H1 (cell line): ENCODE measurements at regions not wholly inside any gene's neighbourhood (a gene's known extent, or its start where the extent isn't known, plus 50 kb on each side); places are given as distances from the start of the nearest gene placed in this dataset.

Experiments
- CTCF ChIA-PET: fragments of 300-600 bp; sonication (Branson Sonifier 250); formaldehyde crosslinking; loops from one replicate; lab custom pipeline; 2021; ENCODE audit not compliant: partially characterized antibody; lab: Charles Lee
- POLR2A ChIA-PET: fragments of 300-600 bp; sonication (Branson Sonifier 250); formaldehyde crosslinking; loops from one replicate; lab custom pipeline; 2021; ENCODE audit warnings: inconsistent platforms; ENCODE audit not compliant: partially characterized antibody; lab: Charles Lee
- DNase-seq, 2 experiments: peaks; one replicate each; pipeline versions ENCODE4 v3.0.0 to v3.0.0-alpha.2; 2010 to 2022; ENCODE audit warnings: low spot score in 2 of 2, low read depth in 1 of 2, mixed read lengths in 1 of 2
- FAIRE-seq: peaks from 2 replicates; lab custom pipeline; 2011; peaks lifted over from hg19 to GRCh38; lab: Jason Lieb, UNC
- H2AFZ ChIP-seq: 2 replicates; pipeline ENCODE4 v1.8.1; 2012; ENCODE audit warnings: low read length, inconsistent platforms
- H2AK5ac ChIP-seq: 2 replicates; pipeline ENCODE4 v1.6.1; 2013; ENCODE audit warnings: low read depth, low read length
- H2BK120ac ChIP-seq: replicated peaks from 2 replicates; pipeline ENCODE3; 2013; ENCODE audit warnings: low read depth, low read length, inconsistent platforms
- H2BK12ac ChIP-seq: 2 replicates; pipeline ENCODE4 v1.6.1; 2013; ENCODE audit warnings: low read depth, low read length
- H2BK15ac ChIP-seq: 2 replicates; pipeline ENCODE4 v1.6.1; 2013; ENCODE audit warnings: low read length
- H2BK20ac ChIP-seq: 2 replicates; pipeline ENCODE4 v1.6.1; 2013; ENCODE audit warnings: low read length
- H2BK5ac ChIP-seq: 2 replicates; pipeline ENCODE4 v1.6.1; 2013; ENCODE audit warnings: low read depth, low read length
- H3K14ac ChIP-seq: 2 replicates; pipeline ENCODE4 v1.6.1; 2013; ENCODE audit warnings: inconsistent platforms; ENCODE audit not compliant: insufficient read length
- H3K18ac ChIP-seq: 2 replicates; pipeline ENCODE4 v1.6.1; 2013; ENCODE audit warnings: low read length; ENCODE audit errors: extremely low read depth
- H3K23ac ChIP-seq: 2 replicates; pipeline ENCODE4 v1.6.1; 2013; ENCODE audit warnings: inconsistent platforms; ENCODE audit not compliant: insufficient read length
- H3K23me2 ChIP-seq: 2 replicates; pipeline ENCODE4 v1.6.1; 2013; ENCODE audit warnings: low read depth, low read length
- H3K27ac ChIP-seq: 2 replicates; pipeline ENCODE4 v1.6.1; 2011; ENCODE audit warnings: low read depth, low read length, inconsistent platforms
- H3K27me3 ChIP-seq, 4 experiments: replicated peaks in 1 of 4; 1 replicate in 1 of 4; 2 replicates in 3 of 4; pipeline versions ENCODE4 v1.6.1 to v1.8.1; 2011 to 2013; ENCODE audit warnings: low read length in 3 of 4, mild to moderate bottlenecking in 3 of 4, inconsistent platforms in 2 of 4, mixed read lengths in 2 of 4, moderate library complexity in 1 of 4; ENCODE audit not compliant: control insufficient read depth in 3 of 4, insufficient read depth in 3 of 4; ENCODE audit errors: extremely low read depth in 1 of 4
- H3K36me3 ChIP-seq, 4 experiments: 2 replicates each; pipeline versions ENCODE4 v1.6.1 to v1.8.1; 2011 to 2013; ENCODE audit warnings: mild to moderate bottlenecking in 4 of 4, low read length in 3 of 4, moderate library complexity in 2 of 4, control low read depth in 1 of 4, inconsistent platforms in 1 of 4; ENCODE audit not compliant: insufficient read depth in 4 of 4, control insufficient read depth in 2 of 4
- H3K4ac ChIP-seq: replicated peaks from 2 replicates; pipeline ENCODE3; 2013; ENCODE audit warnings: low read length, low read depth, mixed read lengths, inconsistent platforms; ENCODE audit not compliant: insufficient read length
- H3K4me1 ChIP-seq, 4 experiments: replicated peaks in 1 of 4; 1 replicate in 1 of 4; 2 replicates in 3 of 4; pipeline versions ENCODE4 v1.6.1 to v1.8.1; 2011 to 2013; ENCODE audit warnings: low read length in 3 of 4, inconsistent platforms in 2 of 4, mixed read lengths in 1 of 4; ENCODE audit not compliant: insufficient read depth in 4 of 4, control insufficient read depth in 3 of 4
- H3K4me2 ChIP-seq, 2 experiments: 2 replicates each; pipeline versions ENCODE4 v1.6.1 to v1.8.1; 2011 to 2013; ENCODE audit warnings: low read depth in 2 of 2, low read length in 2 of 2, control low read depth in 1 of 2, inconsistent platforms in 1 of 2, mild to moderate bottlenecking in 1 of 2; ENCODE audit not compliant: insufficient read depth in 1 of 2
- H3K4me3 ChIP-seq, 4 experiments: fragments of 200-600, 300-600 bp in 1 of 4; sonication (generic), shearing (Covaris generic), sonication (Bioruptor Twin) in 1 of 4; 2 replicates each; pipeline versions ENCODE4 v1.5.1 to v1.8.1; 2011 to 2016; ENCODE audit warnings: low read length in 4 of 4, low read depth in 3 of 4, control low read depth in 2 of 4, inconsistent platforms in 2 of 4, mild to moderate bottlenecking in 2 of 4, mixed read lengths in 1 of 4, moderate library complexity in 1 of 4; ENCODE audit not compliant: insufficient read depth in 2 of 4; ENCODE audit errors: extremely low read depth in 1 of 4
- H3K56ac ChIP-seq: replicated peaks from 2 replicates; pipeline ENCODE3; 2013; ENCODE audit warnings: low read depth, mild to moderate bottlenecking, mixed read lengths, low read length, inconsistent platforms; ENCODE audit not compliant: insufficient read length
- H3K79me1 ChIP-seq: 2 replicates; pipeline ENCODE4 v1.6.1; 2013; ENCODE audit warnings: low read depth, low read length, control low read depth
- H3K79me2 ChIP-seq, 2 experiments: 2 replicates each; pipeline versions ENCODE4 v1.6.1 to v1.8.1; 2012 to 2013; ENCODE audit warnings: low read length in 2 of 2, mild to moderate bottlenecking in 2 of 2, inconsistent platforms in 1 of 2; ENCODE audit not compliant: insufficient read depth in 2 of 2, control insufficient read depth in 1 of 2
- H3K9ac ChIP-seq, 4 experiments: replicated peaks in 1 of 4; 1 replicate in 1 of 4; 2 replicates in 3 of 4; pipeline versions ENCODE4 v1.6.1 to v1.8.1; 2011 to 2013; ENCODE audit warnings: low read depth in 3 of 4, low read length in 3 of 4, control low read depth in 2 of 4, mild to moderate bottlenecking in 2 of 4, moderate library complexity in 2 of 4, inconsistent platforms in 1 of 4; ENCODE audit errors: extremely low read depth in 1 of 4
- H3K9me3 ChIP-seq, 2 experiments: 2 replicates each; pipeline versions ENCODE4 v1.6.1 to v1.8.1; 2012 to 2013; ENCODE audit warnings: mild to moderate bottlenecking in 2 of 2, moderate library complexity in 2 of 2, control low read depth in 1 of 2, inconsistent platforms in 1 of 2, low read depth in 1 of 2, low read length in 1 of 2, mixed read lengths in 1 of 2; ENCODE audit not compliant: insufficient read depth in 2 of 2
- H4K20me1 ChIP-seq, 2 experiments: replicated peaks in 1 of 2; 2 replicates each; pipeline versions ENCODE3 to v1.8.1; 2011 to 2013; ENCODE audit warnings: inconsistent platforms in 2 of 2, low read length in 2 of 2, mild to moderate bottlenecking in 1 of 2; ENCODE audit not compliant: insufficient read depth in 2 of 2, control insufficient read depth in 1 of 2
- H4K5ac ChIP-seq: 2 replicates; pipeline ENCODE4 v1.6.1; 2013; ENCODE audit warnings: low read length, low read depth, mixed read lengths, inconsistent platforms; ENCODE audit not compliant: insufficient read length
- H4K8ac ChIP-seq: 2 replicates; pipeline ENCODE4 v1.8.0; 2013; ENCODE audit warnings: mild to moderate bottlenecking, moderate library complexity, low read length, inconsistent platforms; ENCODE audit not compliant: insufficient read depth; ENCODE audit errors: extremely low read depth
- H4K91ac ChIP-seq: replicated peaks from 2 replicates; pipeline ENCODE3; 2013; ENCODE audit warnings: low read length, mixed read lengths, inconsistent platforms; ENCODE audit not compliant: insufficient read length
- PHF8 ChIP-seq: fragments of 200-600 bp; sonication (generic); conservative IDR thresholded peaks from 2 replicates; pipeline ENCODE4 v1.7.1; 2012; ENCODE audit warnings: low read depth, mild to moderate bottlenecking, inconsistent platforms, low read length, moderate library complexity
- TAF1 ChIP-seq: IDR thresholded peaks from 2 replicates; pipeline ENCODE4 v1.6.1; 2011; ENCODE audit warnings: mild to moderate bottlenecking, low read depth, low read length
- WGBS, 2 experiments: shearing (Covaris generic) in 1 of 2; methylation state at CpG; one replicate each; pipeline versions ENCODE4 v1.1.6 to v1.1.7; 2013 to 2015; ENCODE audit warnings: low lambda C conversion rate in 2 of 2, mixed read lengths in 2 of 2, inconsistent platforms in 1 of 2, low coverage in 1 of 2, missing lambda C conversion rate in 1 of 2; ENCODE audit not compliant: insufficient replicate concordance in 2 of 2, insufficient coverage in 1 of 2, insufficient read length in 1 of 2; ENCODE audit errors: extremely low coverage in 1 of 2, missing lambda C conversion rate in 1 of 2; 5-methylcytosine and 5-hydroxymethylcytosine counted together

DNA sequence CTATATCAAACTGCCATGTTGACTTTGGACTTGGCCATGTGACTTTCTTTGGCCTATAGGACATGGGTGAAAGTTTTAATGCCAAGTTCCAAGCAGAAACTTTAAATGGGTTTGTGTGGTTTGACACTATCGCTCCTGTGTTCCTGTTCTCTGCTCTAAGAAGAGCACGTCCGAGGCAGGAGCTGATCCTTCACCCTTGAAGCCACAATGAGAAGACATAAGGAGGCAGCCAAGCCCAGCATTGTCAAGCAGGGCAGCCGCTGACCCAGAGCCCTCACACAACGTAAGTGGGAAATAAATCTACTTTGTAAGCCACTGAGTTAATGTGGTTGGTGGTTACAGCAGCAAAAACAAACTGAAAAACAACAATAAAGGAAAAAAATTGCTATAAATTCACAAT lies 422.4 kb downstream of the PID1 start:
- no peak for FAIRE-seq
- ChIA-PET POLR2A (no interaction called here), CTCF (interaction anchor here (1.6 kb wide), 1 partner anchor 160 kb away, joined by 4 read pairs; no protein-coding TSS in a partner anchor)
- Histone ChIP-seq H3K18ac (no peak overlapping the region), H2AK5ac (no peak overlapping the region), H2BK120ac (no peak overlapping the region), H3K4me2 (no peak overlapping the region), H2BK5ac (no peak overlapping the region), H3K27ac (no peak overlapping the region), H2BK20ac (no peak overlapping the region), H3K23me2 (no peaks in the 10 kb centered on the region), H2BK15ac (no peak overlapping the region; the same call in 1 of the 2 replicates), H3K79me2 (no peaks in the 10 kb centered on the region), H3K23ac (no peak overlapping the region), H2BK12ac (no peak overlapping the region), H4K5ac (no peak overlapping the region), H4K8ac (no peak overlapping the region; the same call in 1 of the 2 replicates), H3K56ac (no peak overlapping the region), H3K9me3 (no peaks in the 10 kb centered on the region), H3K27me3 (no peaks in the 10 kb centered on the region), H4K91ac (no peak overlapping the region), H3K9ac (no peak overlapping the region), H3K4ac (no peak overlapping the region), H3K4me3 (no peak overlapping the region), H3K14ac (no peak overlapping the region), H2AFZ (no peak overlapping the region), H3K36me3 (no peaks in the 10 kb centered on the region), H3K4me1 (no peaks in the 10 kb centered on the region), H4K20me1 (no peaks in the 10 kb centered on the region), H3K79me1 (no peaks in the 10 kb centered on the region)
- TF ChIP-seq TAF1, result no peak
- no peak for TF ChIP-seq PHF8
- no peak for DNase-seq
- 84% methylated on average over 5 of the region's 5 CpGs; no CpG with 5 or more reads in 1 of the 2 experiments for WGBS, 2 experiments
